ENCODE measurements at regions not wholly inside any gene's neighbourhood (a gene's known extent, or its start where the extent isn't known, plus 50 kb on each side); places are given as distances from the start of the nearest gene placed in this dataset.

DNA sequence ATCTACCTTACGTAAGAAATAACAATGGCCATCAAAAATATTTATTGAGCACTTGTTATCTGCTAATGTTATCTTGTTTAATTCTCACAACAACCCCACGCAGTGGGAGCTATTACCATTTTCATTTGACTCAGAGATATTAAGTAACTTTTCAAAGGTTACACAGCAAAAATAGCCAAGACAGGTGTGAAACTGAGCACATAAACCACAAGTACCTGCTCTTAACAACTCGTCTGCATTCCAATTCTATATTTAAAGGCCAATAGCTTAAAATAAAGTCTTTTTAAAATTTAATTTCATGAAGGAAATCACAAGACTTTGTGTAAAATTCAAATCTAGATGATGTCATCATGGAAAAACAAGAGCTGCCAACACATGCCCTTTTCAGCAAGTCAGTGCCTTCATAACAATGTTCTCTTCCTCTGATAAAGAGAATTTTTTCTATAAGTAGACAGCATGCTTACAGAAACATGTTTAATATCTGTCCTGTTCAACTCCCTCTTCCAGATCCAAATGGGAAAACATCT is 111.6 kb downstream of the MED10 start:
- TF ChIP-seq, protein P1, sequence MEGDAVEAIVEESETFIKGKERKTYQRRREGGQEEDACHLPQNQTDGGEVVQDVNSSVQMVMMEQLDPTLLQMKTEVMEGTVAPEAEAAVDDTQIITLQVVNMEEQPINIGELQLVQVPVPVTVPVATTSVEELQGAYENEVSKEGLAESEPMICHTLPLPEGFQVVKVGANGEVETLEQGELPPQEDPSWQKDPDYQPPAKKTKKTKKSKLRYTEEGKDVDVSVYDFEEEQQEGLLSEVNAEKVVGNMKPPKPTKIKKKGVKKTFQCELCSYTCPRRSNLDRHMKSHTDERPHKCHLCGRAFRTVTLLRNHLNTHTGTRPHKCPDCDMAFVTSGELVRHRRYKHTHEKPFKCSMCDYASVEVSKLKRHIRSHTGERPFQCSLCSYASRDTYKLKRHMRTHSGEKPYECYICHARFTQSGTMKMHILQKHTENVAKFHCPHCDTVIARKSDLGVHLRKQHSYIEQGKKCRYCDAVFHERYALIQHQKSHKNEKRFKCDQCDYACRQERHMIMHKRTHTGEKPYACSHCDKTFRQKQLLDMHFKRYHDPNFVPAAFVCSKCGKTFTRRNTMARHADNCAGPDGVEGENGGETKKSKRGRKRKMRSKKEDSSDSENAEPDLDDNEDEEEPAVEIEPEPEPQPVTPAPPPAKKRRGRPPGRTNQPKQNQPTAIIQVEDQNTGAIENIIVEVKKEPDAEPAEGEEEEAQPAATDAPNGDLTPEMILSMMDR (IDR thresholded peaks at IDR 0.05) = no peak
- no peak for TF ChIP-seq POLR2A (IDR thresholded peaks at IDR 0.05)
